ENCODE measurements at regions not wholly inside any gene's neighbourhood (a gene's known extent, or its start where the extent isn't known, plus 50 kb on each side); places are given as distances from the start of the nearest gene placed in this dataset.
A peak's percentile ranks its signal among the peaks of the same experiment; 100 is the strongest.

DNA sequence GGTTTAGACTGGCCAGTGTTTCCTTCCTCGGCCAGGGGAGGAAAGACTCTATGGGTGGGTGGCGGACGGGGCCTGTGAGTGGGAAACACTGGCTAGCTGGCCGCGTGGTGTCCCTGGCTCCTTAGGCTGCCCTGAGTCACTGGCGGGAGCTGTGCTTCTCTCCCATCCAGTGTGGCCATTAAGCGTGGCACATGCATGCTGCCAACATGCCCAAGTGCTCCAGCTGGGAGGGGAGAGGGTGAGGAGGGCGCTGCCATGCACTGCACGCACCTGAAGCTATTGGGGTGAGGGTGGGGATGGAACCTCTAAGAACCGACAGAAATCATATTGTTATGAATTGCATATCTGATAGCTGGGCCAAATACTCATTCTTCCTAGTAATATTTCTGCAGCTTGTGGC is 270.8 kb downstream of the CALCRL start:
- DNase-seq (no peak), ATAC-seq (no peak)
- Histone ChIP-seq H3K4me1 (no peaks in the 10 kb centered on the region), H3K9me3 (no peaks in the 10 kb centered on the region), H3K4me3 (no peak overlapping the region), H3K27me3 (ENCODE audit: insufficient read depth in 3 of 3, low read length in 2 of 3) (no peaks in the 10 kb centered on the region), H3K36me3 (ENCODE audit: insufficient read depth in 1 of 2, low read depth in 1 of 2) (no peaks in the 10 kb centered on the region), H3K27ac (no peak overlapping the region)
- TF ChIP-seq, protein P1, sequence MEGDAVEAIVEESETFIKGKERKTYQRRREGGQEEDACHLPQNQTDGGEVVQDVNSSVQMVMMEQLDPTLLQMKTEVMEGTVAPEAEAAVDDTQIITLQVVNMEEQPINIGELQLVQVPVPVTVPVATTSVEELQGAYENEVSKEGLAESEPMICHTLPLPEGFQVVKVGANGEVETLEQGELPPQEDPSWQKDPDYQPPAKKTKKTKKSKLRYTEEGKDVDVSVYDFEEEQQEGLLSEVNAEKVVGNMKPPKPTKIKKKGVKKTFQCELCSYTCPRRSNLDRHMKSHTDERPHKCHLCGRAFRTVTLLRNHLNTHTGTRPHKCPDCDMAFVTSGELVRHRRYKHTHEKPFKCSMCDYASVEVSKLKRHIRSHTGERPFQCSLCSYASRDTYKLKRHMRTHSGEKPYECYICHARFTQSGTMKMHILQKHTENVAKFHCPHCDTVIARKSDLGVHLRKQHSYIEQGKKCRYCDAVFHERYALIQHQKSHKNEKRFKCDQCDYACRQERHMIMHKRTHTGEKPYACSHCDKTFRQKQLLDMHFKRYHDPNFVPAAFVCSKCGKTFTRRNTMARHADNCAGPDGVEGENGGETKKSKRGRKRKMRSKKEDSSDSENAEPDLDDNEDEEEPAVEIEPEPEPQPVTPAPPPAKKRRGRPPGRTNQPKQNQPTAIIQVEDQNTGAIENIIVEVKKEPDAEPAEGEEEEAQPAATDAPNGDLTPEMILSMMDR (IDR thresholded peaks at IDR 0.05) = no peak
- 89 to 94% (median 90%) methylated on average over 10 of the region's 10 CpGs for WGBS, 3 donors
- intact Hi-C loops (cut with DNase I) = no loop called here

DNA sequence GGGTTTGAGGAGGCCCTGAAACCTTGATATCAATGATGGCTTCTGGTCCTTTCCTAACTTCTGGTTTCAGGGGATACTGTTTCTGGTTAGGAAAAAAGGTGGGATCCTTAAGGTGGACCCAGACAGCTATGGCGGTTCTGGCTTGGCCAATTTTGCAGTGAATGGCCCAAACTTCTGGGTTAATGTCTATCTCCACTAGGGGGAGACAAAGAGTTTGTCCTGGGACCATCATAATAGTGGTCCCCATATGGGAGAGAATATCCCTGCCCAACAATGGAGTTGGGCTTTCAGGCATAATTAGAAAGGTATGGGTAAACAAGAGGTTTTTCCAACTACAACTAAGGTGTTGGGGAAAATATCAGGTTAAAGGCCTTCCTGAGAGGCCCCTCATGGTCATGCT is 273.5 kb downstream of the CALCRL start:
- H3K9me3 ChIP-seq = no peaks in the 10 kb centered on the region
- H3K4me3 ChIP-seq = no peak overlapping the region
- intact Hi-C loops (cut with DNase I) = no loop called here
- ATAC-seq = no peak
- TF ChIP-seq, protein P1 (IDR thresholded peaks at IDR 0.05) = peak; percentile 6
- H3K4me1 ChIP-seq = no peaks in the 10 kb centered on the region
- H3K27ac ChIP-seq = no peak overlapping the region
- no peak for DNase-seq
- no peaks in the 10 kb centered on the region for H3K27me3 ChIP-seq (ENCODE audit: insufficient read depth in 3 of 3, low read length in 2 of 3)
- no peaks in the 10 kb centered on the region for H3K36me3 ChIP-seq (ENCODE audit: insufficient read depth in 1 of 2, low read depth in 1 of 2)
- WGBS, 3 donors = 93 to 98% (median 97%) methylated on average over 1 of the region's 1 CpG

DNA sequence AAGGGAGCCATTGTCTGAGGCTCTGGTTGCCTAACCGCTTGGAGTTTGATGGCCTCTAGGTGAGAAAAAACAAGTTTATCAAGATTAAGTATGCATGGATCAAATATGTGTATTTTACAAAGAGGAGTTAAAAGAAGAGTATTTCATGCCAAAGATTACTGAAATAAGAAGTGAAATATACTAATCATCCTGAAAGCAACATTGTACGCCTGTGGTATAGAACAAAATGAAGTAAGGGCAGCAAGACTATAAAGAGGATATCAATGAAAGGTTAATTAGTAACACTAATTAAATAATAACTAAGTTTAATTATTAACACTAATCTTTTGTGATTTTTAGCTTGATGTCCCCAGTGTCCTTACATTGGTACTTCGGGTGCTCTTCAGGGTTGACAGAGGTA is 276.7 kb downstream of the CALCRL start:
- ATAC-seq (no peak), DNase-seq (no peak)
- Histone ChIP-seq H3K9me3 (no peaks in the 10 kb centered on the region), H3K4me1 (no peaks in the 10 kb centered on the region), H3K4me3 (no peak overlapping the region), H3K36me3 (ENCODE audit: insufficient read depth in 1 of 2, low read depth in 1 of 2) (no peaks in the 10 kb centered on the region), H3K27me3 (ENCODE audit: insufficient read depth in 3 of 3, low read length in 2 of 3) (no peaks in the 10 kb centered on the region), H3K27ac (no peak overlapping the region)
- intact Hi-C loops (cut with DNase I) = no loop called here
- 63 to 66% (median 64%) methylated on average over 3 of the region's 3 CpGs for WGBS, 3 donors
- TF ChIP-seq, protein P1 (IDR thresholded peaks at IDR 0.05) = no peak

DNA sequence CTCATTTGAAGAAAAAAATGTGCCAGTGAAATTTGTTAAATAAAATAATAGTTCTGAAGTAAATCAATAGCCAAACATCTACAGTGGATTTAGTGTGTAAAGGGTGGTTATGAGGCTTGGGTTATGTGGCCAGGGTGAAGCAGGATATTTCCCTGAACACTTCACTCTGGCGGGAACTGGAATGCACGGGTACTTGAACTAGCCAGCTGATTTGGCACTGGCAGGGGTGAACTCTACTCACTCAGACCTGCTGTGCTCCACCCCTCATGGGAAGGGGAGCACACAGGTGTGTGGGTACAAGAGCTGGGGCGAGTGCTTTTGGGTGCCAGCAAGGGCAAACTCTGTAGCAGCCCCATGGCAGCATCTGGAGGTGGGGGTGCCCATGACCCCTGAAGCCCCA is 278.2 kb downstream of the CALCRL start:
- H3K27me3 ChIP-seq (ENCODE audit: insufficient read depth in 3 of 3, low read length in 2 of 3) = no peaks in the 10 kb centered on the region
- no peaks in the 10 kb centered on the region for H3K36me3 ChIP-seq (ENCODE audit: insufficient read depth in 1 of 2, low read depth in 1 of 2)
- no peaks in the 10 kb centered on the region for H3K9me3 ChIP-seq
- 62 to 75% (median 64%) methylated on average over 3 of the region's 3 CpGs for WGBS, 3 donors
- intact Hi-C loops (cut with DNase I) = no loop called here
- H3K27ac ChIP-seq = no peak overlapping the region
- no peak overlapping the region for H3K4me3 ChIP-seq
- TF ChIP-seq, protein P1 (IDR thresholded peaks at IDR 0.05) = no peak
- DNase-seq = no peak
- H3K4me1 ChIP-seq = no peaks in the 10 kb centered on the region
- no peak for ATAC-seq

Measured in psoas muscle (tissue), 7 donors.